HepG2 (cell line): ENCODE measurements at regions not wholly inside any gene's neighbourhood (a gene's known extent, or its start where the extent isn't known, plus 50 kb on each side); places are given as distances from the start of the nearest gene placed in this dataset.

Experiments used
- ARID3A ChIP-seq: IDR thresholded peaks from 2 replicates; pipeline ENCODE4 v1.6.1; 2012; ENCODE audit warnings: low read depth, low read length, improper control_type of control experiment
- CBX2 ChIP-seq, 2 experiments: fragments of 200-600 bp in 1 of 2; sonication (generic); formaldehyde crosslinking in 1 of 2; IDR thresholded peaks; 2 replicates each; pipeline versions ENCODE4 v1.7.0 to v1.8.1; 2018 to 2022; ENCODE audit warnings: low read depth in 2 of 2, low read length in 1 of 2, mild to moderate bottlenecking in 1 of 2, missing genetic modification reagents in 1 of 2
- CEBPB ChIP-seq: IDR thresholded peaks from 2 replicates; pipeline ENCODE4 v1.6.1; 2011; ENCODE audit warnings: low read depth, low read length, improper control_type of control experiment, borderline replicate concordance
- CHD2 ChIP-seq: IDR thresholded peaks from 2 replicates; pipeline ENCODE4 v1.6.1; 2011; ENCODE audit warnings: low read depth, low read length, improper control_type of control experiment
- CREB1 ChIP-seq, 2 experiments: fragments of 450-650 bp in 1 of 2; IDR thresholded peaks; 2 replicates each; pipeline ENCODE4 v1.6.1; 2016 to 2017; ENCODE audit warnings: control low read depth in 1 of 2, mild to moderate bottlenecking in 1 of 2, missing compliant biosample characterization in 1 of 2, missing genetic modification characterization in 1 of 2
- HMGXB4 ChIP-seq, 2 experiments: sonication (generic) in 1 of 2; formaldehyde crosslinking in 1 of 2; IDR thresholded peaks; 2 replicates each; pipeline versions ENCODE4 v1.4.0 to v1.6.1; 2018 to 2020; ENCODE audit warnings: missing genetic modification reagents in 2 of 2, borderline replicate concordance in 1 of 2, low read depth in 1 of 2, mild to moderate bottlenecking in 1 of 2, missing biosample characterization in 1 of 2
- NFYB ChIP-seq: sonication (generic); formaldehyde crosslinking; IDR thresholded peaks from 2 replicates; pipeline ENCODE4 v1.4.0; 2020; ENCODE audit warnings: missing genetic modification reagents
- UBTF ChIP-seq: sonication (generic); formaldehyde crosslinking; IDR thresholded peaks from 2 replicates; pipeline ENCODE4 v1.4.0; 2020; ENCODE audit warnings: mild to moderate bottlenecking, missing genetic modification reagents
- USF2 ChIP-seq, 2 experiments: sonication (generic) in 1 of 2; formaldehyde crosslinking in 1 of 2; IDR thresholded peaks; 2 replicates each; pipeline versions ENCODE4 v1.5.1 to v1.6.1; 2011 to 2020; ENCODE audit warnings: borderline replicate concordance in 1 of 2, low read depth in 1 of 2, low read length in 1 of 2, mild to moderate bottlenecking in 1 of 2, missing genetic modification reagents in 1 of 2, moderate library complexity in 1 of 2
- XRCC5 ChIP-seq: fragments of 200-400 bp; formaldehyde crosslinking; optimal IDR thresholded peaks from 2 replicates; pipeline ENCODE3; 2017; ENCODE audit warnings: mild to moderate bottlenecking, low read length
- ZBTB43 ChIP-seq: sonication (generic); formaldehyde crosslinking; conservative IDR thresholded peaks from 2 replicates; pipeline ENCODE4 v1.4.0; 2020; ENCODE audit warnings: missing genetic modification reagents
- ZBTB46 ChIP-seq: sonication (generic); formaldehyde crosslinking; IDR thresholded peaks from 2 replicates; pipeline ENCODE4 v1.4.0; 2020; ENCODE audit warnings: mild to moderate bottlenecking, missing genetic modification reagents, borderline replicate concordance
- ZFP37 ChIP-seq: sonication (generic); formaldehyde crosslinking; IDR thresholded peaks from 2 replicates; pipeline ENCODE4 v1.4.0; 2020; ENCODE audit warnings: missing genetic modification reagents, borderline replicate concordance
- ZNF850 ChIP-seq: sonication (generic); formaldehyde crosslinking; conservative IDR thresholded peaks from 2 replicates; pipeline ENCODE4 v1.9.0; 2021; ENCODE audit warnings: mild to moderate bottlenecking, missing genetic modification reagents

GRCh38 chr6:140078561-140079125 lies 704.2 kb upstream of the CITED2 start:
- TF ChIP-seq CHD2: no peak
- no peak for TF ChIP-seq ARID3A
- no peak for TF ChIP-seq NFYB
- TF ChIP-seq XRCC5: no peak
- no peak for TF ChIP-seq USF2 (IDR thresholded peaks at IDR 0.05; ENCODE audit: low read depth, low read length)
- no peak for TF ChIP-seq USF2 (CRISPR knock-in tag; IDR thresholded peaks at IDR 0.05; ENCODE audit: borderline replicate concordance)
- TF ChIP-seq UBTF (CRISPR knock-in tag): no peak
- TF ChIP-seq ZBTB46 (CRISPR knock-in tag): no peak
- TF ChIP-seq CBX2 (IDR thresholded peaks at IDR 0.05; ENCODE audit: low read depth, low read length): no peak
- TF ChIP-seq CBX2 (CRISPR knock-in tag; IDR thresholded peaks at IDR 0.05; ENCODE audit: low read depth): no peak
- TF ChIP-seq ZNF850 (CRISPR knock-in tag): no peak
- TF ChIP-seq HMGXB4 (CRISPR knock-in tag; IDR thresholded peaks at IDR 0.05; ENCODE audit: borderline replicate concordance in 1 of 2, low read depth in 1 of 2): no peak
- TF ChIP-seq CEBPB: no peak
- TF ChIP-seq ZBTB43: no peak
- TF ChIP-seq ZFP37 (CRISPR knock-in tag): no peak
- no peak for TF ChIP-seq CREB1 (IDR thresholded peaks at IDR 0.05)
- TF ChIP-seq CREB1 (CRISPR knock-in tag; IDR thresholded peaks at IDR 0.05): no peak
